ENCODE measurements at regions not wholly inside any gene's neighbourhood (a gene's known extent, or its start where the extent isn't known, plus 50 kb on each side); places are given as distances from the start of the nearest gene placed in this dataset.

DNA sequence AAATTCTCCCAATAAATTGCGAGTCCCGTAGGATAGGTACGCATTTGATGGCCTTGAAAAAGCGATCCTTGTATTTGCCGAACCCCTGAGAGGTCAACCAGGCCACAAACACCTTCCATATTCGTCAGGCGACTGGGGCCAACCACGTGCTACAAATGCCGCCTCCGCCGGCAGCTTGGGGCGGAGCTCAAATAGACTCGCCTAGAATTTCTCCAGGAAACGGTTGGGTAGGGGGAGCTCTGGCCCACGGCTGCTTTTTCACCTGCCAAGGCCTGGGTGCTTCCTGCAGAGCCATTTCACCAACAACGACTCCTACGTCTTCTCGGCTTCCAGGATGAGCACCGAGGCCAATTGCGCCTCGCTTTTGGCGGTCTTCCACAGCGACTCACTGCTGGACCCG, 53.4 kb upstream of the KIF5B start:
- no peak for DNase-seq
- H3K36me3 ChIP-seq (replicated peaks; ENCODE audit: control insufficient read depth, insufficient read depth, low read length) = no peaks in the 10 kb centered on the region

More for the DNA sequence above, 53.4 kb upstream of the KIF5B start:
- Histone ChIP-seq H3K4me3 (ENCODE audit: insufficient read depth, low read depth, low read length) (no peak overlapping the region), H3K27me3 (ENCODE audit: control insufficient read depth, insufficient read depth, low read length) (no peaks in the 10 kb centered on the region)

Measured in H7 (cell line).